Heart right ventricle (tissue), 16 donors: ENCODE measurements at regions not wholly inside any gene's neighbourhood (a gene's known extent, or its start where the extent isn't known, plus 50 kb on each side); places are given as distances from the start of the nearest gene placed in this dataset.
A peak's percentile ranks its signal among the peaks of the same experiment; 100 is the strongest.

Experiments
- ATAC-seq, 8 donors: fragments of 200-7000 bp; cut with Tn5 transposase; one replicate each; pipeline ENCODE4 v1.9.1; 2020; ENCODE audit warnings: mild to moderate bottlenecking in 8 of 8, moderate library complexity in 8 of 8, moderate number of reproducible peaks in 1 of 8
- DNase-seq, 2 donors: peaks; one replicate each; pipeline ENCODE4 v3.0.0-alpha.2; 2020
- H3K27ac ChIP-seq, 10 donors: fragments of 200-600 bp; sonication (generic) in 2 of 10; one replicate each; pipeline versions ENCODE4 v1.5.0 to v1.8.0; 2020 to 2022; ENCODE audit warnings: mild to moderate bottlenecking in 3 of 10
- H3K27me3 ChIP-seq, 7 donors: fragments of 200-600 bp; one replicate each; pipeline ENCODE4 v1.8.0; 2021 to 2022; ENCODE audit warnings: mild to moderate bottlenecking in 2 of 7
- H3K36me3 ChIP-seq, 9 donors: fragments of 200-600 bp; sonication (generic) in 1 of 9; one replicate each; pipeline versions ENCODE4 v1.5.0 to v1.8.0; 2020 to 2022; ENCODE audit warnings: mild to moderate bottlenecking in 2 of 9
- H3K4me1 ChIP-seq, 9 donors: fragments of 200-600 bp; sonication (generic) in 1 of 9; one replicate each; pipeline versions ENCODE4 v1.5.0 to v1.8.0; 2020 to 2022; ENCODE audit warnings: mild to moderate bottlenecking in 4 of 9
- H3K4me3 ChIP-seq, 10 donors: fragments of 200-600 bp; sonication (generic) in 2 of 10; one replicate each; pipeline versions ENCODE4 v1.5.0 to v1.8.0; 2020 to 2022; ENCODE audit warnings: mild to moderate bottlenecking in 7 of 10, moderate library complexity in 2 of 10
- H3K9me3 ChIP-seq, 11 donors: fragments of 200-600 bp in 10 of 11; sonication (generic) in 2 of 11; one replicate each; pipeline versions ENCODE4 v1.5.0 to v1.8.0; 2013 to 2022; ENCODE audit warnings: mild to moderate bottlenecking in 2 of 11, control low read depth in 1 of 11, moderate library complexity in 1 of 11
- WGBS, 2 donors: extraction: QIAGEN DNeasy Blood & Tissue Kit; methylation state at CpG; one replicate each; pipeline ENCODE4 v1.1.7; 2013; ENCODE audit warnings: inconsistent platforms in 1 of 2; 5-methylcytosine and 5-hydroxymethylcytosine counted together
- intact Hi-C, 10 donors: fragments of 100-400 bp; cut with DNase I; formaldehyde crosslinking; loops; one replicate each; pipeline versions ENCODE4 v1.11.1 to v1.14.2; 2022
- TF ChIP-seq, protein P1 (sequence below), 9 donors: fragments of 200-600 bp; sonication (generic) in 2 of 9; IDR thresholded peaks; one replicate each; pipeline versions ENCODE4 v1.5.0 to v1.8.0; 2021 to 2022; ENCODE audit warnings: antibody characterized with exemption in 9 of 9, mild to moderate bottlenecking in 5 of 9, moderate library complexity in 1 of 9
- donor health status: Arrhythmogenic right ventricular cardiomyopathy.
- donor health status: ischemic (EF 13 %, LVEDD 7.1; RV severe dilation, severe dysfunction).
- donor health status: healthy with polysubstance abuse.
- donor health status: DM: no; HTN: yes; CAD: no.
- donor health status: DM: no; HTN: no; CAD: no.
- donor health status: ischemic (EF 25% LVEDD 6.9; RV normal size, moderate dysfunction).
- donor health status: ischemic (EF 25% LVEDD 5.7; RV mildly dilated, moderate dysfunction).
- donor health status: healthy.
- donor health status: DM: yes; HTN: yes; CAD: no.
- donor health status: Ischemic cardiomyopathy.
- donor health status: ischemic (EF 35%, LVEDD 5.7; RV mildly dilated, moderate dysfunction).
- donor health status: nonischemic (EF 11% LVEDD 7.7; RV severe dilation, severe dysfunction).
- donor health status: DM: yes; HTN: yes; CAD: no.
- donor health status: PGD.
- donor health status: ischemic (EF 29% LVEDD 5.4; RV normal size, mild dysfunction).
- donor health status: nonischemic (EF 23%, LVEDD 6.1; RV moderate dilation, normal function).

DNA sequence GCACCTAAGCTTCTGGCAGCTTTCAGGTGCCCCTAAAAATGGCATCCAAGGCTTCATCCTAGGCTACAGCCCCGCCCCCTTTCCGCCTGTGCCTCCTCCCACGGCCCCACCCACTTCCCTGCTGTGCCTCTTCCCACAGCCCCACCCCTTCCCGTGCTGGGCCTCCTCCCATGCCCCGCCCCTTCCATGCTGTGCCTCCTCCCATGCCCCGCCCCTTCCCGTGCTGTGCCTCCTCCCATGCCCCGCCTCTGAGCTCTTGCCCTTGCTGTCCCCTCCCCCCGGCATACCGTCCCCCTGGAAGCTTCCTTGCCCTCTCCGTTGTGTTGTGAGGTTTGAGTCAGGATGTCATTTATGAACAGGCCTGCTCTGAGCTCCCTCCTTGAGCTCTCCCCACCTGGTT, 228.5 kb upstream of the AJAP1 start:
- intact Hi-C loops: no loop called here
- TF ChIP-seq, protein P1, sequence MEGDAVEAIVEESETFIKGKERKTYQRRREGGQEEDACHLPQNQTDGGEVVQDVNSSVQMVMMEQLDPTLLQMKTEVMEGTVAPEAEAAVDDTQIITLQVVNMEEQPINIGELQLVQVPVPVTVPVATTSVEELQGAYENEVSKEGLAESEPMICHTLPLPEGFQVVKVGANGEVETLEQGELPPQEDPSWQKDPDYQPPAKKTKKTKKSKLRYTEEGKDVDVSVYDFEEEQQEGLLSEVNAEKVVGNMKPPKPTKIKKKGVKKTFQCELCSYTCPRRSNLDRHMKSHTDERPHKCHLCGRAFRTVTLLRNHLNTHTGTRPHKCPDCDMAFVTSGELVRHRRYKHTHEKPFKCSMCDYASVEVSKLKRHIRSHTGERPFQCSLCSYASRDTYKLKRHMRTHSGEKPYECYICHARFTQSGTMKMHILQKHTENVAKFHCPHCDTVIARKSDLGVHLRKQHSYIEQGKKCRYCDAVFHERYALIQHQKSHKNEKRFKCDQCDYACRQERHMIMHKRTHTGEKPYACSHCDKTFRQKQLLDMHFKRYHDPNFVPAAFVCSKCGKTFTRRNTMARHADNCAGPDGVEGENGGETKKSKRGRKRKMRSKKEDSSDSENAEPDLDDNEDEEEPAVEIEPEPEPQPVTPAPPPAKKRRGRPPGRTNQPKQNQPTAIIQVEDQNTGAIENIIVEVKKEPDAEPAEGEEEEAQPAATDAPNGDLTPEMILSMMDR (IDR thresholded peaks at IDR 0.05): no peak
- 78 to 80% methylated on average over 11 of the region's 11 CpGs for WGBS, 2 donors
- Histone ChIP-seq H3K9me3 (peaks cover 0 to 5% (median 0%) of the 10 kb centered on the region in 11 donors), H3K4me1 (no peaks in the 10 kb centered on the region), H3K27me3 (peaks cover 0 to 4% (median 0%) of the 10 kb centered on the region in 7 donors), H3K27ac (no peak overlapping the region), H3K4me3 (no peak overlapping the region), H3K36me3 (no peaks in the 10 kb centered on the region)
- no peak for ATAC-seq
- DNase-seq: no peak

DNA sequence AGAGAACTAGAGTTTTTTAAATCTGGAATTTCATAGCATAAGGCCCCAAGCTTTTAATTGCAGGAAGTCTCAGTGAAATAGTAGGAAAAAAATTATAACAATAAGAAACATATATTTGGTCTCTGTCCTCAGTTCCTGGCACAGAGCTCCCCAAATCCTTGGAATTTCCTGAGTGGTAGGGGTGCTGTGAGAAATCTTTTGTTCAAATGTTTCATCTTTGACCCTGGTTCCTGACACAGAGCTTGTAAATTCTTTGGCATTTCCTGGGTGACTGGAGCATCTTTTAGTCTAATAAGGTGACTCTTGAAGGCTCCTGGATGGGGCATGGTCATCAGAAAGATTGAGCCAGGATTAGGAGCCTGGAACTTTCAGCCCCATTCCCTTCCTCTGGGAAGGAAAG, 225.7 kb upstream of the AJAP1 start:
- TF ChIP-seq, protein P1 (IDR thresholded peaks at IDR 0.05): no peak
- H3K27me3 ChIP-seq: no peaks in the 10 kb centered on the region
- H3K9me3 ChIP-seq: peaks cover 0 to 5% (median 0%) of the 10 kb centered on the region in 11 donors
- H3K36me3 ChIP-seq: no peaks in the 10 kb centered on the region
- DNase-seq (no peak), ATAC-seq (no peak)
- H3K27ac ChIP-seq: no peak overlapping the region
- intact Hi-C loops: no loop called here
- H3K4me3 ChIP-seq: no peak overlapping the region
- H3K4me1 ChIP-seq: no peaks in the 10 kb centered on the region

DNA sequence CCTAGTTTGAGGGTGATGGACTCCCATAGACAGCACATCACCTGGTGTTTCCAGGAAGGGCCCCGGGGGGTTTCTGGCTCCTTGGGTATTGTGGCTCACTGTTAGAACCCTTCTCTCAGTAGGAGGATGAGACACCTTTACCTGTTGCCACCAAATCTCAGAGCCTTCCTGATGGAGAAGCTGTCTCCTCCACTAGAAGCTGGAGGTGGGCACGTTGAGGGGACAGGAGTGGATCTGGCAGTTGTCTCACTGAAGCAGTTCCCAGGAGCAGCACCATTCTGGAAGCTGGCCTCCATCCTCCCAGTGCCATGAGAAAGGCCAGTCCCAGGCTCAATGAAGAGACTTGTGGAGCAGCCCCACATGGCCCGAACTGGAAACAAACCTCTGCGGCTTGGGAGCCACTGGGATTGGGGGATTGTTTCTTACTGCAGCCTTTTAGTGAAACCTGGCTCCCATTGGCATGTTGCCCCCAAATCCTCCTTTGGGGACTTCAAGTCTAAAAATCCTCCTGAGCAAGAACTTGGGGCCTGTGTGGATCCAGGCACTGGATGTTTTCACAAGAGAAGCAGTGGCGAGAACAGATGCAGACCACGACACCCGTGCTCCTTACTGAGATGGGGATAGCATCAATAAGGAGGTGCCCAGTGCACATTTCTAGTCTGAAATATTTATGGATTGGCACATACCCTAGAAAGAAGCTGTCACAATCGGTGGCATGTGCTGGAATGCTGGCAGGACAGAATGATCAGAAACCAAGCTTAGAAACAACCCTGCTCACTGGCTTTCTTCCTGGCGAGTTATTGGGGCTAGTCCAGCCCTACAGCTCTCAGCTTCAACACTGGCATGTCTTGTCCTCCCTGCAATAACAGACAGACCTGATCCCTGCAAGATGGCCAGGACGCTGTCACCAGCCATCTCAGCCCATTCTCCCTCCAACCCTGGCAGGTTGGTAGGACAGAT, 223.7 kb upstream of the AJAP1 start:
- WGBS, 2 donors: 72 to 83% methylated on average over 10 of the region's 10 CpGs
- peak in 5 of 8 donors; percentile 30 to 88 (median 49) for ATAC-seq

DNA sequence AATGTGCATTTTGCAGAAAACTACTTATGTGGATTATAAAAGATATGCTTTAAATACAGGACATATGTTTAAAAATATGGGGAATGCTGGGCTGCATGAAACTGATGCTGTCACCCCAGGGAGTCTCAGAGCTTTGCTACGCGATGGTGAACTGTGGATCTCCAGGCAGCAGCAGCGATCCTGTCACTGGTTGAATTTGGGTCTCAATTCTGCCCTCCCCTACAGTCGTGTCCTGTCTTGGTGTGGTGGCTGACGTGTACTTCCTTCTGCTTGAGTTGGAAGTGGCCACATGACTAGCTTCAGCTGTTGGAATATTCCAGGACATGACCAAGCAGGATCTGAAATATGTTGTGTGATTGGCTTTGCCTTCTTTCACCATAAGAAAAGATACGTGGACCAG, 222.9 kb upstream of the AJAP1 start:
- DNase-seq: no peak
- H3K36me3 ChIP-seq: no peaks in the 10 kb centered on the region
- no peak overlapping the region for H3K4me3 ChIP-seq
- H3K9me3 ChIP-seq: no peaks in the 10 kb centered on the region
- ATAC-seq: no peak
- H3K27me3 ChIP-seq: peaks cover 0 to 5% (median 0%) of the 10 kb centered on the region in 7 donors
- TF ChIP-seq, protein P1 (IDR thresholded peaks at IDR 0.05): no peak
- no peak overlapping the region for H3K27ac ChIP-seq
- WGBS, 2 donors: 70 to 76% methylated on average over 6 of the region's 6 CpGs
- H3K4me1 ChIP-seq: no peaks in the 10 kb centered on the region
- intact Hi-C loops: loop anchor here in 1 of 10 donors (10.0 kb wide), 1 partner anchor 493 kb away; no protein-coding TSS in a partner anchor

More for the DNA sequence above, 223.7 kb upstream of the AJAP1 start:
- TF ChIP-seq, protein P1 (IDR thresholded peaks at IDR 0.05): no peak
- Histone ChIP-seq H3K27me3 (no peaks in the 10 kb centered on the region), H3K9me3 (no peaks in the 10 kb centered on the region), H3K4me1 (no peaks in the 10 kb centered on the region), H3K36me3 (no peaks in the 10 kb centered on the region), H3K4me3 (no peak overlapping the region), H3K27ac (no peak overlapping the region)
- DNase-seq: no peak
- intact Hi-C loops: loop anchor here in 1 of 10 donors (10.0 kb wide), 1 partner anchor 494 kb away; no protein-coding TSS in a partner anchor
